Stomach (tissue), 8 donors: ENCODE measurements at regions not wholly inside any gene's neighbourhood (a gene's known extent, or its start where the extent isn't known, plus 50 kb on each side); places are given as distances from the start of the nearest gene placed in this dataset.

Source experiments
- DNase-seq, 2 donors: peaks; one replicate each; pipeline versions ENCODE4 v3.0.0 to v3.0.0-alpha.2; 2013 to 2019
- H3K27ac ChIP-seq, 5 donors: fragments of 200-600 bp in 4 of 5; sonication (generic) in 4 of 5; one replicate each; pipeline ENCODE4 v1.5.1; 2013 to 2019; ENCODE audit warnings: mild to moderate bottlenecking in 1 of 5, moderate library complexity in 1 of 5
- H3K27me3 ChIP-seq, 3 donors: fragments of 200-600 bp; sonication (generic); one replicate each; pipeline ENCODE4 v1.5.1; 2017 to 2019; ENCODE audit warnings: mixed run types in 1 of 3
- H3K36me3 ChIP-seq, 4 donors: fragments of 200-600 bp; sonication (generic); 1 replicate in 3 of 4; 2 replicates in 1 of 4; pipeline ENCODE4 v1.5.1; 2016 to 2019
- H3K4me1 ChIP-seq, 4 donors: fragments of 200-600 bp; sonication (generic); one replicate each; pipeline ENCODE4 v1.5.1; 2016 to 2019
- H3K4me3 ChIP-seq, 4 donors: fragments of 200-600 bp; sonication (generic) in 3 of 4; one replicate each; pipeline ENCODE4 v1.5.1; 2016 to 2019; ENCODE audit warnings: mild to moderate bottlenecking in 1 of 4
- H3K9me3 ChIP-seq, 4 donors: fragments of 200-600 bp; sonication (generic); one replicate each; pipeline ENCODE4 v1.5.1; 2016 to 2019
- EP300 ChIP-seq: sonication (generic); formaldehyde crosslinking; IDR thresholded peaks from one replicate; pipeline ENCODE4 v1.6.1; 2017; ENCODE audit warnings: antibody characterized with exemption
- POLR2A ChIP-seq, 4 donors: fragments of 450-650 bp; IDR thresholded peaks; one replicate each; pipeline ENCODE4 v1.6.1; 2016; ENCODE audit warnings: antibody characterized with exemption in 4 of 4, control low read depth in 2 of 4, mild to moderate bottlenecking in 1 of 4, moderate library complexity in 1 of 4
- POLR2AphosphoS5 ChIP-seq, 3 donors: sonication (generic); formaldehyde crosslinking; IDR thresholded peaks; one replicate each; pipeline ENCODE4 v1.6.1; 2016; ENCODE audit warnings: antibody characterized with exemption in 3 of 3
- whole genome bisulfite sequencing, 5 donors: extraction: QIAGEN DNeasy Blood & Tissue Kit in 3 of 5; methylation state at CpG; one replicate each; pipeline versions ENCODE4 v1.1.5 to v1.1.7; 2013 to 2018; 5-methylcytosine and 5-hydroxymethylcytosine counted together
- intact Hi-C: fragments of 100-400 bp; cut with DNase I; formaldehyde crosslinking; loops from one replicate; pipeline ENCODE4 v1.15.1; 2023; ENCODE audit warnings: low total_unique reads
- TF ChIP-seq, protein P1 (sequence below), 7 experiments: fragments of 450-650 bp in 4 of 7; fragments of 200-600 bp in 3 of 7; sonication (generic) in 3 of 7; IDR thresholded peaks; one replicate each; pipeline ENCODE4 v1.5.1; 2016 to 2019; ENCODE audit warnings: antibody characterized with exemption in 7 of 7, control low read depth in 2 of 7, mild to moderate bottlenecking in 1 of 7
- donor health status: healthy with polysubstance abuse.
- donor health status: Bipolar disorder and iron deficiency.
- donor health status: healthy.

DNA sequence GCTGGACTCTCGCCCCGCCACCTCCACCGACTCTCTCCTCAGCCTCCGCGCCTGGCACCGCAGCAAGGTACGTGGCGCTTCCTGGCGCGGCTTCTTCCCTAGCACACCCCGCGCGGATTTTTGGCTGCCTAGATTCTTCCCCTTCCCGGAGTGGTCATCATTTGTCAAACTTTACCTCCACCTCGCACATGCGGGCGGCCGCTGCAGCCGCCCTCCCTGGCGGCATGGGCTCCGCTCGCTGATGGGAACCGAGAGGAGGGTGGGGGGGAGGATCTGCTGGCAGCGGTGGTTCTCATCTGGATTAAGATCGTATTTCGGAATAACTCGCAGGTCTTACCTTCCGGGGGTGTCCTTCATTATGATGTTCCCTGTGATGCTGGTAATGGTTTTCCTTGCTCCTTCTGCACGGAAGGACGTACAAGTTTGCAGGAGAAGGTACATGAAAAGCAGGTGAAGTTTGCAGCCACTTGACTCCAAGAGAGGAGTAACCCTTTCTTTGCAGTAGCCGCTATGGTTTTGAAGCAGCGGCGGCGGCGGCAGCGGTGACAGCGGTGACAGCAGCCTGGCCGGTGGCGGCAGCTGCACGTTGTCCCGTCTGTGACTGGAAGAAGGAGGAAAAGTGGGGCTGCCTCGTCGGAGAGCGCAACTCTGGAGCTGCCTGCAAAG is 2183.9 kb upstream of the TENM3 start:
- Histone ChIP-seq H3K27ac (no peak overlapping the region), H3K27me3 (peaks cover 0 to 82% (median 30%) of the 10 kb centered on the region in 3 donors), H3K36me3 (no peaks in the 10 kb centered on the region), H3K9me3 (no peaks in the 10 kb centered on the region), H3K4me3 (peak overlapping the region; percentile 43 to 61 (median 52)), H3K4me1 (peaks cover 14 to 28% (median 21%) of the 10 kb centered on the region in 4 donors)
- TF ChIP-seq POLR2AphosphoS5 (IDR thresholded peaks at IDR 0.05) (no peak), POLR2A (IDR thresholded peaks at IDR 0.05) (no peak)
- intact Hi-C loops: no loop called here
- peak in 1 of 2 donors; percentile 36 for DNase-seq
- WGBS, 5 donors: 1 to 2% (median 1%) methylated on average over 30 to 44 of the region's 44 CpGs

DNA sequence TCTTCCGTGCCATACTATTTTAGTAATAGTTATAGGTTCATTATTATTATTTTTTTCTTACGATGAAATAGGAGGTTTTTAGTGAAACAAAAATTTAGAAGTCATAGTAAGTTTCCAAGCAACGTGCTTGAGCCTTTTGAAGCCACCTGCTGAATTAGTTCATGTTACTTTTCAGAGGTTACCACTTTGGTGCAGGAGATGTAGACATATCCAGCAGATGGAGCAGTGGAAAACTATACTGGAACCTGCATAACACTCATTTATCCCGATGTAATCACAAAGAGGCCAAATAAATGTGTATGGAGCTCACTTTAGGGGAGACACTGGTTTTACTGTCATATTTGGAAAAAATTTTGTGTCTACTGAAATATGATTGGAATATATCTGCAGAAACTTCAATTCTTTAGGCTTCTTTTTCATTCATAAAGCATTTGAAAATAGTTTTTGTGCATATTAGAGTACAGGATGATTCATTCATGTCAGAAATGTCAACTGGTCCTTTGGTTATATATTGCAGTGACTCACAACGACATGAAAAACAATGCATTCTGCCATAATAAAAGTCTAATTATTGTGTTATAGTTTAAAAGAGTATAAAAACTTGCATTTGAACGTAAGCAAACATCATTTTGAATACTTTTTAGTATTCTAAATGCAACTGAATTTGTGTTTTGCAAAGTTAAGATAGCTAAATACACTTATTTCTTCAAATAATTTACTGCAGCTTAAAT is 2182.9 kb upstream of the TENM3 start:
- H3K4me1 ChIP-seq: peaks cover 14 to 28% (median 21%) of the 10 kb centered on the region in 4 donors
- no peak overlapping the region for H3K27ac ChIP-seq
- TF ChIP-seq, protein P1, sequence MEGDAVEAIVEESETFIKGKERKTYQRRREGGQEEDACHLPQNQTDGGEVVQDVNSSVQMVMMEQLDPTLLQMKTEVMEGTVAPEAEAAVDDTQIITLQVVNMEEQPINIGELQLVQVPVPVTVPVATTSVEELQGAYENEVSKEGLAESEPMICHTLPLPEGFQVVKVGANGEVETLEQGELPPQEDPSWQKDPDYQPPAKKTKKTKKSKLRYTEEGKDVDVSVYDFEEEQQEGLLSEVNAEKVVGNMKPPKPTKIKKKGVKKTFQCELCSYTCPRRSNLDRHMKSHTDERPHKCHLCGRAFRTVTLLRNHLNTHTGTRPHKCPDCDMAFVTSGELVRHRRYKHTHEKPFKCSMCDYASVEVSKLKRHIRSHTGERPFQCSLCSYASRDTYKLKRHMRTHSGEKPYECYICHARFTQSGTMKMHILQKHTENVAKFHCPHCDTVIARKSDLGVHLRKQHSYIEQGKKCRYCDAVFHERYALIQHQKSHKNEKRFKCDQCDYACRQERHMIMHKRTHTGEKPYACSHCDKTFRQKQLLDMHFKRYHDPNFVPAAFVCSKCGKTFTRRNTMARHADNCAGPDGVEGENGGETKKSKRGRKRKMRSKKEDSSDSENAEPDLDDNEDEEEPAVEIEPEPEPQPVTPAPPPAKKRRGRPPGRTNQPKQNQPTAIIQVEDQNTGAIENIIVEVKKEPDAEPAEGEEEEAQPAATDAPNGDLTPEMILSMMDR (IDR thresholded peaks at IDR 0.05): no peak
- no peak for TF ChIP-seq POLR2AphosphoS5 (IDR thresholded peaks at IDR 0.05)
- no peak for TF ChIP-seq EP300
- no peak for TF ChIP-seq POLR2A (IDR thresholded peaks at IDR 0.05)
- intact Hi-C loops: no loop called here
- 19 to 21% (median 21%) methylated on average over 6 of the region's 6 CpGs for WGBS, 5 donors
- H3K9me3 ChIP-seq: no peaks in the 10 kb centered on the region
- peak in 1 of 2 donors; percentile 42 for DNase-seq
- no peak overlapping the region for H3K4me3 ChIP-seq
- H3K27me3 ChIP-seq: peaks cover 0 to 81% (median 30%) of the 10 kb centered on the region in 3 donors
- H3K36me3 ChIP-seq: no peaks in the 10 kb centered on the region

DNA sequence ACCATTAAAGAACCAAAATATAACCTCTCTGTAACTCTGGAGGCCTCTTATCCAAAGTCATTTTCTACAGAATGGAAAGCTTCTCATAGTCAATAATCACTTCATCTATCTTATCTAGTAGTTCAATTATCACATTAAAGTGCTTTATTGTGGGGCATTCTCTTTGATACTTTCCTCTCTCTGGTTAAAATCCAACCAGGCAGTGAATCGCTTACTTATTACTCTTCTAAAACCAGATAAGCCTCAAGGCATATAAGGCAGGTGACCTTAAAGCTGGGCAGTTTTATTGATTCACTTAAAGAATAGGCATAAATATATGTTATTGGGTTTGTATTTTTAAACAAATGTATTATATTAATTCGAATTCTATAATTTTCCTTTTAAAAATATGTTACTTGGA is 2162.1 kb upstream of the TENM3 start:
- TF ChIP-seq EP300 (no peak), POLR2AphosphoS5 (IDR thresholded peaks at IDR 0.05) (no peak), POLR2A (IDR thresholded peaks at IDR 0.05) (no peak)
- TF ChIP-seq, protein P1 (IDR thresholded peaks at IDR 0.05): no peak

DNA sequence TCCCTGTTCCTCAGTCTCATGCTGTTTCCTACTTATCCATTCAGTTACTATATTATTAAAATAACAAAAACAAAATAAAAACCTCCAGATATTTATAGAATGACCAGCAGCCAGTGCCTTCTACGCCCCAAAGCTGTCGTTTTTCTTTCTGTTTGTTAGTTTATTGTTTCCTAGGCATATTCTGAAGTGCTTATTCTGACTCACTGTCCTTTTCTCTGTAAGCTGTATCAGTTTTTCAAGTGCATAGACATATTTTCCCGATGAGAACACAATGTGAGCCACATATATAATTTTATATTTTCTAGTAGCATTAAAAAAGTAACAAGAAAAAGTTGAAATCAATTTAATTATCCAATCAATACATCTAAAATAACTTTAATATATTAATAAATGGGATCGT is 2158.6 kb upstream of the TENM3 start:
- intact Hi-C loops: no loop called here
- Histone ChIP-seq H3K36me3 (no peaks in the 10 kb centered on the region), H3K4me3 (no peak overlapping the region), H3K9me3 (no peaks in the 10 kb centered on the region), H3K27ac (no peak overlapping the region), H3K4me1 (no peaks in the 10 kb centered on the region), H3K27me3 (no peaks in the 10 kb centered on the region)
- DNase-seq: no peak
- TF ChIP-seq POLR2AphosphoS5 (IDR thresholded peaks at IDR 0.05): no peak
- TF ChIP-seq, protein P1 (IDR thresholded peaks at IDR 0.05): no peak
- TF ChIP-seq POLR2A (IDR thresholded peaks at IDR 0.05): no peak
- no peak for TF ChIP-seq EP300
- WGBS, 5 donors: 36 to 52% (median 50%) methylated on average over 4 of the region's 4 CpGs

More for the DNA sequence above, 2162.1 kb upstream of the TENM3 start:
- Histone ChIP-seq H3K27ac (no peak overlapping the region), H3K27me3 (no peaks in the 10 kb centered on the region), H3K36me3 (no peaks in the 10 kb centered on the region), H3K9me3 (no peaks in the 10 kb centered on the region), H3K4me1 (no peaks in the 10 kb centered on the region), H3K4me3 (no peak overlapping the region)
- peak in 1 of 2 donors; percentile 12 for DNase-seq
- 29 to 57% (median 44%) methylated on average over 2 of the region's 2 CpGs for WGBS, 5 donors
- intact Hi-C loops: no loop called here
